ENCODE measurements at regions not wholly inside any gene's neighbourhood (a gene's known extent, or its start where the extent isn't known, plus 50 kb on each side); places are given as distances from the start of the nearest gene placed in this dataset.

- intact Hi-C loops (cut with DNase I) = no loop called here
Observed at GRCh38 chr4:179804440-179804839, 2362.2 kb upstream of the AGA start.

GRCh38 chr4:179817317-179817716 is 2375.1 kb upstream of the AGA start:
- H3K36me3 ChIP-seq = no peaks in the 10 kb centered on the region
- no peak for TF ChIP-seq CTCF (IDR thresholded peaks at IDR 0.05)
- H3K27ac ChIP-seq = no peak overlapping the region
- H3K27me3 ChIP-seq = no peaks in the 10 kb centered on the region
- peaks cover 0 to 16% (median 3%) of the 10 kb centered on the region in 11 donors for H3K9me3 ChIP-seq
- intact Hi-C loops (cut with DNase I) = no loop called here
- no peak overlapping the region for H3K4me3 ChIP-seq
- DNase-seq (no peak), ATAC-seq (no peak)
- no peaks in the 10 kb centered on the region for H3K4me1 ChIP-seq
- WGBS, 2 donors = 64 to 67% methylated on average over 8 of the region's 8 CpGs

More at GRCh38 chr4:179804440-179804839, 2362.2 kb upstream of the AGA start:
- Histone ChIP-seq H3K36me3 (no peaks in the 10 kb centered on the region), H3K9me3 (peaks cover 0 to 8% (median 0%) of the 10 kb centered on the region in 11 donors), H3K4me3 (no peak overlapping the region), H3K27ac (no peak overlapping the region), H3K4me1 (no peaks in the 10 kb centered on the region), H3K27me3 (no peaks in the 10 kb centered on the region)
- 62 to 90% methylated on average over 1 of the region's 1 CpG for WGBS, 2 donors
- ATAC-seq = no peak
- no peak for DNase-seq
- no peak for TF ChIP-seq CTCF (IDR thresholded peaks at IDR 0.05)

- 38 to 39% methylated on average over 2 of the region's 2 CpGs for WGBS, 2 donors
- no peak for TF ChIP-seq CTCF (IDR thresholded peaks at IDR 0.05)
- H3K36me3 ChIP-seq = no peaks in the 10 kb centered on the region
- DNase-seq (no peak), ATAC-seq (no peak)
- intact Hi-C loops (cut with DNase I) = no loop called here
- no peaks in the 10 kb centered on the region for H3K4me1 ChIP-seq
- H3K27me3 ChIP-seq = no peaks in the 10 kb centered on the region
- no peak overlapping the region for H3K4me3 ChIP-seq
- no peak overlapping the region for H3K27ac ChIP-seq
- H3K9me3 ChIP-seq = peaks cover 0 to 10% (median 0%) of the 10 kb centered on the region in 11 donors
Observed at GRCh38 chr4:179823342-179823741, 2381.1 kb upstream of the AGA start.

GRCh38 chr4:179831274-179831673 is 2389.0 kb upstream of the AGA start:
- intact Hi-C loops (cut with DNase I) = no loop called here
- no peaks in the 10 kb centered on the region for H3K4me1 ChIP-seq
- no peak for ATAC-seq
- 77 to 81% methylated on average over 4 of the region's 4 CpGs for WGBS, 2 donors
- no peak overlapping the region for H3K4me3 ChIP-seq
- TF ChIP-seq CTCF (IDR thresholded peaks at IDR 0.05) = no peak
- no peak for DNase-seq
- H3K27ac ChIP-seq = no peak overlapping the region
- H3K27me3 ChIP-seq = no peaks in the 10 kb centered on the region
- H3K36me3 ChIP-seq = no peaks in the 10 kb centered on the region
- peaks cover 0 to 21% (median 0%) of the 10 kb centered on the region in 11 donors for H3K9me3 ChIP-seq
